HG03108 (cell line): ENCODE measurements at regions not wholly inside any gene's neighbourhood (a gene's known extent, or its start where the extent isn't known, plus 50 kb on each side); places are given as distances from the start of the nearest gene placed in this dataset.
"Not testable (repeated sequence)": the region's sequence is repeated elsewhere in the genome, so short reads cannot be mapped to it uniquely, and the experiment has no call there.

Experiments
- ATAC-seq: cut with Tn5 transposase; IDR thresholded peaks from one replicate; pipeline ENCODE4 v1.9.1; 2021; ENCODE audit warnings: moderate library complexity; ENCODE audit not compliant: unreplicated experiment

- ATAC-seq, result not testable (repeated sequence)
These were observed 51.7 kb upstream of the PAXBP1 start for GRCh38 chr21:32823296-32823695.

- no peak for ATAC-seq
These were observed 53.4 kb upstream of the PAXBP1 start for GRCh38 chr21:32824950-32825349.

- no peak for ATAC-seq
These were observed 55.0 kb upstream of the PAXBP1 start for GRCh38 chr21:32826329-32827167.

GRCh38 chr21:32828908-32829307 lies 57.4 kb upstream of the PAXBP1 start:
- no peak for ATAC-seq

- ATAC-seq, result no peak
These were observed 57.9 kb upstream of the PAXBP1 start for GRCh38 chr21:32829504-32829903.

- ATAC-seq, result not testable (repeated sequence)
These were observed 60.2 kb upstream of the PAXBP1 start for GRCh38 chr21:32831779-32832178.

- no peak for ATAC-seq
These were observed 62.8 kb upstream of the PAXBP1 start for GRCh38 chr21:32834211-32834915.

GRCh38 chr21:32834916-32835235 lies 63.3 kb upstream of the PAXBP1 start:
- ATAC-seq, result no peak

GRCh38 chr21:32842146-32842545 lies 70.6 kb upstream of the PAXBP1 start:
- ATAC-seq, result no peak

GRCh38 chr21:32843561-32843960 lies 72.0 kb upstream of the PAXBP1 start:
- no peak for ATAC-seq

- ATAC-seq, result no peak
These were observed 72.5 kb upstream of the PAXBP1 start for GRCh38 chr21:32844076-32844475.

GRCh38 chr21:32844653-32845436 lies 73.3 kb upstream of the PAXBP1 start:
- ATAC-seq, result no peak

GRCh38 chr21:32858628-32859027 lies 87.1 kb upstream of the PAXBP1 start:
- no peak for ATAC-seq

- no peak for ATAC-seq
These were observed 88.8 kb upstream of the PAXBP1 start for GRCh38 chr21:32860399-32860798.

- no peak for ATAC-seq
These were observed 90.3 kb upstream of the PAXBP1 start for GRCh38 chr21:32861866-32862265.

- no peak for ATAC-seq
These were observed 96.0 kb upstream of the PAXBP1 start for GRCh38 chr21:32867597-32867996.

- no peak for ATAC-seq
These were observed 97.3 kb upstream of the PAXBP1 start for GRCh38 chr21:32868631-32869454.

GRCh38 chr21:32869459-32869858 lies 97.9 kb upstream of the PAXBP1 start:
- ATAC-seq, result no peak

GRCh38 chr21:32876426-32876825 lies 104.9 kb upstream of the PAXBP1 start:
- no peak for ATAC-seq

- ATAC-seq, result not testable (repeated sequence)
These were observed 106.3 kb upstream of the PAXBP1 start for GRCh38 chr21:32877888-32878287.

GRCh38 chr21:32878661-32879060 lies 107.1 kb upstream of the PAXBP1 start:
- no peak for ATAC-seq
